Stomach (tissue), 8 donors: ENCODE measurements at regions not wholly inside any gene's neighbourhood (a gene's known extent, or its start where the extent isn't known, plus 50 kb on each side); places are given as distances from the start of the nearest gene placed in this dataset.
A peak's percentile ranks its signal among the peaks of the same experiment; 100 is the strongest.

Experiments
- DNase-seq, 2 donors: peaks; one replicate each; pipeline versions ENCODE4 v3.0.0 to v3.0.0-alpha.2; 2013 to 2019
- H3K27ac ChIP-seq, 5 donors: fragments of 200-600 bp in 4 of 5; sonication (generic) in 4 of 5; one replicate each; pipeline ENCODE4 v1.5.1; 2013 to 2019; ENCODE audit warnings: mild to moderate bottlenecking in 1 of 5, moderate library complexity in 1 of 5
- H3K27me3 ChIP-seq, 3 donors: fragments of 200-600 bp; sonication (generic); one replicate each; pipeline ENCODE4 v1.5.1; 2017 to 2019; ENCODE audit warnings: mixed run types in 1 of 3
- H3K36me3 ChIP-seq, 4 donors: fragments of 200-600 bp; sonication (generic); 1 replicate in 3 of 4; 2 replicates in 1 of 4; pipeline ENCODE4 v1.5.1; 2016 to 2019
- H3K4me1 ChIP-seq, 4 donors: fragments of 200-600 bp; sonication (generic); one replicate each; pipeline ENCODE4 v1.5.1; 2016 to 2019
- H3K4me3 ChIP-seq, 4 donors: fragments of 200-600 bp; sonication (generic) in 3 of 4; one replicate each; pipeline ENCODE4 v1.5.1; 2016 to 2019; ENCODE audit warnings: mild to moderate bottlenecking in 1 of 4
- H3K9me3 ChIP-seq, 4 donors: fragments of 200-600 bp; sonication (generic); one replicate each; pipeline ENCODE4 v1.5.1; 2016 to 2019
- EP300 ChIP-seq: sonication (generic); formaldehyde crosslinking; IDR thresholded peaks from one replicate; pipeline ENCODE4 v1.6.1; 2017; ENCODE audit warnings: antibody characterized with exemption
- POLR2A ChIP-seq, 4 donors: fragments of 450-650 bp; IDR thresholded peaks; one replicate each; pipeline ENCODE4 v1.6.1; 2016; ENCODE audit warnings: antibody characterized with exemption in 4 of 4, control low read depth in 2 of 4, mild to moderate bottlenecking in 1 of 4, moderate library complexity in 1 of 4
- POLR2AphosphoS5 ChIP-seq, 3 donors: sonication (generic); formaldehyde crosslinking; IDR thresholded peaks; one replicate each; pipeline ENCODE4 v1.6.1; 2016; ENCODE audit warnings: antibody characterized with exemption in 3 of 3
- WGBS, 5 donors: extraction: QIAGEN DNeasy Blood & Tissue Kit in 3 of 5; methylation state at CpG; one replicate each; pipeline versions ENCODE4 v1.1.5 to v1.1.7; 2013 to 2018; 5-methylcytosine and 5-hydroxymethylcytosine counted together
- intact Hi-C: fragments of 100-400 bp; cut with DNase I; formaldehyde crosslinking; loops from one replicate; pipeline ENCODE4 v1.15.1; 2023; ENCODE audit warnings: low total_unique reads
- TF ChIP-seq, protein P1 (sequence below), 7 experiments: fragments of 450-650 bp in 4 of 7; fragments of 200-600 bp in 3 of 7; sonication (generic) in 3 of 7; IDR thresholded peaks; one replicate each; pipeline ENCODE4 v1.5.1; 2016 to 2019; ENCODE audit warnings: antibody characterized with exemption in 7 of 7, control low read depth in 2 of 7, mild to moderate bottlenecking in 1 of 7
- donor health status: healthy with polysubstance abuse.
- donor health status: Bipolar disorder and iron deficiency.
- donor health status: healthy.

DNA sequence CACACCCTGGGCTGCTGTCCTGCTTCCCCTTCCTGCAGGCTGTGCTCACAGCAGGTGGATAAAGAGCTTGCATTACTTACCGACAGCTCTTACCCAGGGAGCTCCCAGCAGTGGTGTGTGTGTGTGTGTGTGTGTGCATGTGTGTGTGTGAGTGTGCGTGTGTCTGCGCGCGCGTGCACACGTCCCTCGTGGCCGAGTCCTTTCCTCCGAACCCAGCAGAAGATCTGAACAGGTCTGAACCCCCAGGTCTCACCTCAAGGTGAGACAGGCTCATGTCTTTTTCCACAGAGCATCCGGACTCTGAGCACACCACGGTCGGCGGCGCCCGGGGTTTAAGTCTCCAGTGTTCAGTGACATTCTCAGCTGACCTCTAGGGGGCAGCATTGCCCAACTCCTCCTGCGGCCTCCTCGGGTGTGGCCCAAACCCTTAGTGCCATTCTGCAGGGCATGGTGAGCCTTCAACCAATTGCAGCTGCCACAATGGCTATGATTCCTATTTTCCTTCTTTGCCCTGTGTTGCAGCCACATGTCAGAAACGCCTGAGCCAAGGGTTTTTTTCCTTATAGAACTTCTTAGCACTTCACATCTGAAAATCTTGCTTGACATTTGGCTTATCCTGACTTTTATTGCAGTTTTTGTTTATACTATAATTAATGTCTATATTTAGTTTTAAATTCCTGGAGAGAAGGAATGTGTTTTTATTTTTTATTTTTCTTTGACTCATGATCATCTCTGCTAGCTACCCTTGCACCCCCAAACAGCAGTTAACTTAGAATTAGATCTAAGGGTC is 64.1 kb upstream of the KLHL25 start:
- no peak overlapping the region for H3K27ac ChIP-seq
- no peak overlapping the region for H3K4me3 ChIP-seq
- 6 to 13% (median 8%) methylated on average over 18 to 19 of the region's 19 CpGs for WGBS, 5 donors
- intact Hi-C loops, result no loop called here
- TF ChIP-seq POLR2AphosphoS5 (IDR thresholded peaks at IDR 0.05) (no peak), POLR2A (IDR thresholded peaks at IDR 0.05) (no peak)
- TF ChIP-seq, protein P1, sequence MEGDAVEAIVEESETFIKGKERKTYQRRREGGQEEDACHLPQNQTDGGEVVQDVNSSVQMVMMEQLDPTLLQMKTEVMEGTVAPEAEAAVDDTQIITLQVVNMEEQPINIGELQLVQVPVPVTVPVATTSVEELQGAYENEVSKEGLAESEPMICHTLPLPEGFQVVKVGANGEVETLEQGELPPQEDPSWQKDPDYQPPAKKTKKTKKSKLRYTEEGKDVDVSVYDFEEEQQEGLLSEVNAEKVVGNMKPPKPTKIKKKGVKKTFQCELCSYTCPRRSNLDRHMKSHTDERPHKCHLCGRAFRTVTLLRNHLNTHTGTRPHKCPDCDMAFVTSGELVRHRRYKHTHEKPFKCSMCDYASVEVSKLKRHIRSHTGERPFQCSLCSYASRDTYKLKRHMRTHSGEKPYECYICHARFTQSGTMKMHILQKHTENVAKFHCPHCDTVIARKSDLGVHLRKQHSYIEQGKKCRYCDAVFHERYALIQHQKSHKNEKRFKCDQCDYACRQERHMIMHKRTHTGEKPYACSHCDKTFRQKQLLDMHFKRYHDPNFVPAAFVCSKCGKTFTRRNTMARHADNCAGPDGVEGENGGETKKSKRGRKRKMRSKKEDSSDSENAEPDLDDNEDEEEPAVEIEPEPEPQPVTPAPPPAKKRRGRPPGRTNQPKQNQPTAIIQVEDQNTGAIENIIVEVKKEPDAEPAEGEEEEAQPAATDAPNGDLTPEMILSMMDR (IDR thresholded peaks at IDR 0.05), result peak in 5 of 7 experiments; percentile 30 to 73 (median 49)
- no peaks in the 10 kb centered on the region for H3K36me3 ChIP-seq
- peaks cover 0 to 11% (median 8%) of the 10 kb centered on the region in 4 donors for H3K4me1 ChIP-seq
- peaks cover 0 to 27% (median 7%) of the 10 kb centered on the region in 3 donors for H3K27me3 ChIP-seq
- DNase-seq, result peak; percentile 72 to 88
- no peaks in the 10 kb centered on the region for H3K9me3 ChIP-seq

DNA sequence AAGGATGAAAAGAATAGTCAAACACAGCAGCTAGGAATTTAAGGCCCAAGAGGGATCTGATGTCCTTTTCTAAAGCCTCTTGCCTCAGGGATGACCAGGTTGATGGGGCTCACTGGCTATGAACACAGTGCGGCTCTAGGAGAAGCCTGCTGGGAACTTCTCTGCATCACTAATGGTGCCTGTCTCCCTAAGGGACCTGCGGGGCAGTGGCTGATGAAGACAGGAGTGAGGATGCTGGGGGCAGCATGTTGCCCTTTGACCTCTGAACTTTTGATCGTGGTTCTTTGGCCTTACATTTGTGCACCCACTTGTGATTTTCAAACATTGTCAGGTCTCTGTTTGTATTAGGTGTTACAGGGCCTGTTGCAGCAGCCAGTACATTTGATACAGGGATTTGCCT is 64.9 kb upstream of the KLHL25 start:
- intact Hi-C loops, result no loop called here
- Histone ChIP-seq H3K4me1 (peaks cover 0 to 7% (median 7%) of the 10 kb centered on the region in 4 donors), H3K36me3 (no peaks in the 10 kb centered on the region), H3K9me3 (no peaks in the 10 kb centered on the region), H3K4me3 (no peak overlapping the region), H3K27ac (no peak overlapping the region), H3K27me3 (peaks cover 0 to 27% (median 7%) of the 10 kb centered on the region in 3 donors)
- TF ChIP-seq, protein P1 (IDR thresholded peaks at IDR 0.05), result no peak
- no peak for TF ChIP-seq EP300
- TF ChIP-seq POLR2AphosphoS5 (IDR thresholded peaks at IDR 0.05), result no peak
- no peak for TF ChIP-seq POLR2A (IDR thresholded peaks at IDR 0.05)
- no peak for DNase-seq
- 27 to 85% (median 73%) methylated on average over 1 to 3 of the region's 3 CpGs for WGBS, 5 donors

DNA sequence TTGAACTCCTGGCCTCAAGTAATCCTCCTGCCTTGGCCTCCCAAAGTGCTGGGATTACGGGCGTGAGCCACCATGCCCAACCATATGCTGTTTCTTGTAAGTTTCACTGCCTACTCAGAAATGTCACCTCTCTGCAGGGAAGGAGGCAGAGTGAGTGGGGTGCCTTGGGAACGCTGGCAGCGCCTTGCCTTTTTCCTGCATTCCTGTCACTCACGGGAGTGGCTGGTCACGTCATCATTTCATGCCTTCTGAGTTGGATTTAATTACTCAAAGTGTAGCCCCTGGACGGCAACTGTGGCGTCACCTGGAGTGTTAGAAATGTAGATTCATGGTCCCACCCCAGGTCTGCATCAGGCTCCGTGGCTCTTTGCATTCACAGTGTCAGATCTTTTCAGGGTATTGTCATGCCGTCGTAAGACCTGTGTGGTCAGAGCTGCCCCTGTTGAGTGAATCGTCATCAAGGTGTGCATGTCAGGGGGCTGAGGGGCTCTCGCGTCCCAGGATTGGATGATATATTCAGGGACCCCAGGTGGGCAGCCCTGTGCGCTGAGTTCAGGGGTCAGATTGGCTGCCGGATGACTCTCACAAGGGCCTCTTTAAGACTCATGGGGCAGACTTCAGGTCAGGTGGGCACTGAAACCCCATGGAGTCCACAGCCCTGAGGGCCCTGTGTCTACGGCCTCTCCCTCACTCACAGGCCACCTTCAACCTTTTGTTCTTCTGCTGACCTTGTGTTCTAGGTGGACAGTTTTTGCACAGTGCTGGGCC is 65.9 kb upstream of the KLHL25 start:
- H3K4me3 ChIP-seq, result no peak overlapping the region
- intact Hi-C loops, result no loop called here
- peaks cover 0 to 20% (median 7%) of the 10 kb centered on the region in 3 donors for H3K27me3 ChIP-seq
- H3K27ac ChIP-seq, result no peak overlapping the region
- WGBS, 5 donors, result 73 to 86% (median 80%) methylated on average over 16 to 17 of the region's 17 CpGs
- H3K36me3 ChIP-seq, result no peaks in the 10 kb centered on the region
- DNase-seq, result no peak
- no peak for TF ChIP-seq EP300
- TF ChIP-seq, protein P1 (IDR thresholded peaks at IDR 0.05), result no peak
- no peak for TF ChIP-seq POLR2AphosphoS5 (IDR thresholded peaks at IDR 0.05)
- TF ChIP-seq POLR2A (IDR thresholded peaks at IDR 0.05), result no peak
- H3K9me3 ChIP-seq, result no peaks in the 10 kb centered on the region
- peaks cover 0 to 10% (median 7%) of the 10 kb centered on the region in 4 donors for H3K4me1 ChIP-seq

DNA sequence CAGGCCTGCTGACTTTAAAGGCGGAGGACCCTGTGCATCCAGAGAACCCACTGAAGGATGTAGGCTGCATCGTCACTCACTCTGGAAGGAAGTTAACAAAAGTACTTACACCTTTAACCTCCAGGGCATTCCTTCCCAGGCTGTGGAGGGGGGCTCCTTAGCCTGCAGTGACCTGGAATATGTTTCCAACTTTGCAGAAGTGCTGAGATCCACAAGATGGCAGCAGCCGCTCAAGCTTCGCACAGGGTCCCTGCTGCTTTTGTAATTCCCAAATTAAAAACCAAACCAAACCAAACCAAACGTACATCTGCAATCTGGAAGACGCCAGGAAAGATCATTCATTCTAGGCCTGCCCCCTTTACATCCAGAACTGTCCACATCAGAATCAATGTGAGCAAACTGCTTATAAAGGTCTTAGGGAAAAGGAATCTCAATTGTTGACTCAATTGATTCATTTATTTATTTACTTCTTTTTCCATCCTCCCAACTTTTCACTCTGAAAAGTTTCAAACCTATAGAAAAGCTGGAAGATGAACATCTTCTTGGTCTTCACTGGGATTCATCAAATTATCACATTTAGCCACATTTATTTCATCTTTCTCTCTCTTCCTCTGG is 70.5 kb upstream of the KLHL25 start:
- peaks cover 0 to 3% (median 0%) of the 10 kb centered on the region in 4 donors for H3K4me1 ChIP-seq
- H3K27me3 ChIP-seq, result peaks cover 0 to 4% (median 0%) of the 10 kb centered on the region in 3 donors
- no peaks in the 10 kb centered on the region for H3K36me3 ChIP-seq
- no peaks in the 10 kb centered on the region for H3K9me3 ChIP-seq
- peak in 1 of 2 donors; percentile 80 for DNase-seq
- TF ChIP-seq POLR2A (IDR thresholded peaks at IDR 0.05), result no peak
- TF ChIP-seq, protein P1 (IDR thresholded peaks at IDR 0.05), result peak in 4 of 7 experiments; percentile 17 to 46 (median 44)
- intact Hi-C loops, result no loop called here
- no peak overlapping the region for H3K4me3 ChIP-seq
- no peak overlapping the region for H3K27ac ChIP-seq
- 11 to 15% (median 14%) methylated on average over 6 of the region's 6 CpGs for WGBS, 5 donors
